K562 (cell line): ENCODE measurements at regions not wholly inside any gene's neighbourhood (a gene's known extent, or its start where the extent isn't known, plus 50 kb on each side); places are given as distances from the start of the nearest gene placed in this dataset.

ENCODE experiments used
- KDM1A ChIP-seq, 2 experiments: fragments of 450-650 bp; IDR thresholded peaks; 2 replicates each; pipeline ENCODE4 v1.6.1; 2016; ENCODE audit warnings: mild to moderate bottlenecking in 2 of 2
- MTF1 ChIP-seq: fragments of 250-450 bp; sonication (Bioruptor Pico); IDR thresholded peaks from 2 replicates; pipeline ENCODE4 v1.9.0; 2021; ENCODE audit warnings: moderate library complexity, mild to moderate bottlenecking, inconsistent platforms, borderline replicate concordance
- NCOA1 ChIP-seq: fragments of 450-650 bp; IDR thresholded peaks from 2 replicates; pipeline ENCODE4 v1.6.1; 2016; ENCODE audit warnings: low read depth
- POLR2A ChIP-seq: fragments of 450-650 bp; conservative IDR thresholded peaks from 2 replicates; pipeline ENCODE4 v1.6.1; 2016
- TCF15 ChIP-seq: fragments of 250-450 bp; sonication (Bioruptor Pico); IDR thresholded peaks from 2 replicates; pipeline ENCODE4 v1.8.0; 2022; ENCODE audit warnings: moderate library complexity, mild to moderate bottlenecking, inconsistent platforms
- U2AF1 ChIP-seq: fragments of 200-400 bp; formaldehyde crosslinking; optimal IDR thresholded peaks from 2 replicates; pipeline ENCODE3; 2017; ENCODE audit warnings: mild to moderate bottlenecking, low read depth, low read length, moderate library complexity
- ZNF311 ChIP-seq: fragments of 250-450 bp; sonication (Bioruptor Pico); IDR thresholded peaks from 2 replicates; pipeline ENCODE4 v1.4.0; 2020; ENCODE audit warnings: mild to moderate bottlenecking, moderate library complexity
- TF ChIP-seq, protein P1 (sequence below), 2 experiments: fragments of 450-650 bp; formaldehyde crosslinking in 1 of 2; IDR thresholded peaks; 2 replicates each; pipeline versions ENCODE4 v1.4.0 to v1.6.1; 2014 to 2020; ENCODE audit warnings: mild to moderate bottlenecking in 2 of 2, borderline replicate concordance in 1 of 2, low read depth in 1 of 2

DNA sequence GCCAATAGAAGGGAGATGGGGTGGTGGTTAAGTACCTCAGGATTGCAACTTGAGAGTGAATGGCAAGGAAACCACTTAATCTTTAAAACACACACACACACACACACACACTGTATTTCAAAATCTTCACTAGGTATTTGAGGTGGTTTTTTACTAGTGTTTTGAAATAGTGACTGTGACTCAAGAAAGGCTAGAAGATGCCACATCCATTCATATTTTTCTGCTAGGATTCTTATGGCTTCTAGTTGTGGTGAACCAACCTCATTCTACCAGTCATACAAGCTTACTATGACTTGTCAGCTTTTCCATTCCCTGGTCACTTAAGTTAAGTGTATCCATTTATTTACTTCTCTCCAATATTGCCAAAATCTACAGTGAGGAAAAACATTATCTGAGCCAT, 519.4 kb upstream of the JAG1 start (continued):
- TF ChIP-seq, protein P1, sequence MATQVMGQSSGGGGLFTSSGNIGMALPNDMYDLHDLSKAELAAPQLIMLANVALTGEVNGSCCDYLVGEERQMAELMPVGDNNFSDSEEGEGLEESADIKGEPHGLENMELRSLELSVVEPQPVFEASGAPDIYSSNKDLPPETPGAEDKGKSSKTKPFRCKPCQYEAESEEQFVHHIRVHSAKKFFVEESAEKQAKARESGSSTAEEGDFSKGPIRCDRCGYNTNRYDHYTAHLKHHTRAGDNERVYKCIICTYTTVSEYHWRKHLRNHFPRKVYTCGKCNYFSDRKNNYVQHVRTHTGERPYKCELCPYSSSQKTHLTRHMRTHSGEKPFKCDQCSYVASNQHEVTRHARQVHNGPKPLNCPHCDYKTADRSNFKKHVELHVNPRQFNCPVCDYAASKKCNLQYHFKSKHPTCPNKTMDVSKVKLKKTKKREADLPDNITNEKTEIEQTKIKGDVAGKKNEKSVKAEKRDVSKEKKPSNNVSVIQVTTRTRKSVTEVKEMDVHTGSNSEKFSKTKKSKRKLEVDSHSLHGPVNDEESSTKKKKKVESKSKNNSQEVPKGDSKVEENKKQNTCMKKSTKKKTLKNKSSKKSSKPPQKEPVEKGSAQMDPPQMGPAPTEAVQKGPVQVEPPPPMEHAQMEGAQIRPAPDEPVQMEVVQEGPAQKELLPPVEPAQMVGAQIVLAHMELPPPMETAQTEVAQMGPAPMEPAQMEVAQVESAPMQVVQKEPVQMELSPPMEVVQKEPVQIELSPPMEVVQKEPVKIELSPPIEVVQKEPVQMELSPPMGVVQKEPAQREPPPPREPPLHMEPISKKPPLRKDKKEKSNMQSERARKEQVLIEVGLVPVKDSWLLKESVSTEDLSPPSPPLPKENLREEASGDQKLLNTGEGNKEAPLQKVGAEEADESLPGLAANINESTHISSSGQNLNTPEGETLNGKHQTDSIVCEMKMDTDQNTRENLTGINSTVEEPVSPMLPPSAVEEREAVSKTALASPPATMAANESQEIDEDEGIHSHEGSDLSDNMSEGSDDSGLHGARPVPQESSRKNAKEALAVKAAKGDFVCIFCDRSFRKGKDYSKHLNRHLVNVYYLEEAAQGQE (IDR thresholded peaks at IDR 0.05; ENCODE audit: borderline replicate concordance): no peak
- TF ChIP-seq, protein P1 (CRISPR knock-in tag; IDR thresholded peaks at IDR 0.05; ENCODE audit: low read depth): no peak
- TF ChIP-seq KDM1A (IDR thresholded peaks at IDR 0.05) (no peak), POLR2A (no peak), MTF1 (CRISPR knock-in tag) (no peak), TCF15 (CRISPR knock-in tag) (no peak), NCOA1 (no peak), U2AF1 (no peak), ZNF311 (CRISPR knock-in tag) (no peak)
